CD4-positive, alpha-beta T cell treated with Interleukin-1 beta for 1 hour (primary cell): ENCODE measurements at regions not wholly inside any gene's neighbourhood (a gene's known extent, or its start where the extent isn't known, plus 50 kb on each side); places are given as distances from the start of the nearest gene placed in this dataset.

Experiments
- DNase-seq, 2 donors: peaks; one replicate each; pipeline ENCODE4 v3.0.0-alpha.2; 2020 to 2022

GRCh38 chr10:65846949-65847348, 1078.9 kb upstream of the LRRTM3 start:
- no peak for DNase-seq

DNA sequence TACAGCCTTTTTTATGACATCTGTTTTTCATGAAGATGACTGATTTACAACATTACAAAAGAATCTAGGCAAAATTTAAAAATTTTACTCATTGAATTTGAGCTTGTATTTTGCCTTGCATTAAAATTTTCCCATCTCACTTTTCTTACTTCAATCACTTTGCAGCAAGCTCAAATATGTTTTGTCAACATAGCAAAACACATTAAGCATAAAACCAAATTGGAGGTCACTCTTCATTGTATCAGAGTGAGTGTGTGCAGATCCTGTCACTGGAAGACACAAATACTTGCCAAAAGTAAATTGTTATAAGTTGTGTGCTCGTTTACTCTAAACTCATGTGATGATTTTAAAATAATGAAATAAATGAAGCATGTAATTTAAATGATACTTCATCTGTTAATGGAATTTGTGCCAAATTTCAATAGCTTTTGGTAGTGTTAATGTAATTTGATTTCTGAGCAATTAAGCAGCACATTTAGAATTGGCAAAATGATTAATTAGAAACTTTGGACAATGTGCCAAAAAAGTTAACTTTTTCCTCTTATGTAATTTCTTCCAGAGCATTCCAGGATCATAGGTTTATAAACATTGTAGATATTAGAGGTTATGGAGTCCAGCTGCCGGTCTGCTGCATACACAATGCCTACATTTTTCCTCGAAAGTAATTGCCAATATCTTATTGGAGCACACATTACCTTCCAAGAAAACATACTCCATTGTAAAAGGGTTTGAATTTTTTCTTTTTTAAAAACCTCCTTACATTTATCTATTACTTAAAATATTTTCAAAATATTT, 1078.2 kb upstream of the LRRTM3 start:
- DNase-seq: no peak

GRCh38 chr10:65858841-65859240, 1067.0 kb upstream of the LRRTM3 start:
- DNase-seq: no peak

DNA sequence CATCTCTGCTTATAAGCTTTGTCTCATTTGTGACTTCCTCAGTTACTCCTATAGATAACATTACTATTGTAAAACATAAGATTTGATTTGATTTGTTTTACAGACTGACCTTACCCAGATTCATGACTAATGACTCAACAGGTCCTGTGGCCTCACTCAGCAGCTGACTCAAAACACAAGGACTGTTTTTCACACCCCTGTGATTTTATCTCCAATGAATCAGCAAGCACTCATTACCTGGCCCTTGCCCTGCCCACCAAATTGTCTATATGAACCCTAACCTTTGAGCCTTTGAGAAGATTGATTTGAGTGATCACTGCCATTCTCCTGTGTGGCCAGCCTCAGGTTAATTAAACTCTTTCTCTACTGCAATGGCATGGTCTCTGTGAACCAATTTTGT, 1064.6 kb upstream of the LRRTM3 start:
- no peak for DNase-seq
